H1 (cell line): ENCODE measurements at regions not wholly inside any gene's neighbourhood (a gene's known extent, or its start where the extent isn't known, plus 50 kb on each side); places are given as distances from the start of the nearest gene placed in this dataset.

Experiments used
- ASH2L ChIP-seq: fragments of 200-600, 300-600 bp; sonication (generic); IDR thresholded peaks from one replicate; pipeline ENCODE4 v1.7.1; 2017; ENCODE audit warnings: low read length
- CEBPB ChIP-seq: IDR thresholded peaks from 2 replicates; pipeline ENCODE4 v1.6.1; 2012; ENCODE audit warnings: low read depth, low read length
- EGR1 ChIP-seq: IDR thresholded peaks from 2 replicates; pipeline ENCODE4 v1.6.1; 2011; ENCODE audit warnings: low read depth, low read length, borderline replicate concordance
- EZH2 ChIP-seq: fragments of 200-600 bp; sonication (generic); IDR thresholded peaks from 2 replicates; pipeline ENCODE4 v1.7.1; 2012; ENCODE audit warnings: low read depth, mild to moderate bottlenecking, moderate library complexity, low read length, inconsistent platforms; ENCODE audit not compliant: severe bottlenecking
- POLR2AphosphoS5 ChIP-seq: IDR thresholded peaks from 2 replicates; pipeline ENCODE4 v1.6.1; 2011; ENCODE audit warnings: low read depth, low read length
- SP2 ChIP-seq: IDR thresholded peaks from 2 replicates; pipeline ENCODE4 v1.6.1; 2012; ENCODE audit warnings: mild to moderate bottlenecking, low read length, inconsistent platforms
- SP4 ChIP-seq: IDR thresholded peaks from 2 replicates; pipeline ENCODE4 v1.6.1; 2012; ENCODE audit warnings: low read length, inconsistent platforms
- TF ChIP-seq, protein P1 (sequence below), 3 experiments: IDR thresholded peaks; 1 replicate in 2 of 3; 2 replicates in 1 of 3; pipeline versions ENCODE4 v1.5.1 to v1.6.1; 2011; ENCODE audit warnings: low read length in 3 of 3, mild to moderate bottlenecking in 3 of 3, inconsistent platforms in 2 of 3, low read depth in 1 of 3, moderate library complexity in 1 of 3; ENCODE audit not compliant: insufficient read depth in 1 of 3; ENCODE audit errors: control extremely low read depth in 1 of 3
- TF ChIP-seq, protein P2 (sequence below): fragments of 300-600 bp; sonication (generic); IDR thresholded peaks from 2 replicates; pipeline ENCODE4 v1.7.1; 2012; ENCODE audit warnings: low read length, moderate library complexity, mild to moderate bottlenecking, inconsistent platforms; ENCODE audit not compliant: insufficient replicate concordance

DNA sequence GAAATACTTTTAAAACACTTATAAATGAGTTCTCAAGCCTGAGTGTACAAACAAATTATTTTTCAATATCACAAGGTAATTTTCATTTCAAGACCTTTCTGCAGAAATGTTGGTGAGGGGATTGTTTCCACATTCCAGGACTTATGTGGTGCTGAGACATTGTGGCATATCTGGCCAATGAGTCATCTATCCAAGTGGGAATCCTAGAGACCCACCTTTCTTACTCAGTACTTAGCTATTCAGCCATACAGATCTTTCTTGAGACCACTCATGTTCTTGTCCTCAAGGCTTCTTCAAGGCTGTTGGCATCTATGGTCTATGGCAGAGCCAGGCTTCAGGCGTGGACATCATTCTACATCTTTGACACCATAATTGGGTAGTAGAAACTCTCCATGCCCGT is 225.4 kb downstream of the DKK1 start:
- TF ChIP-seq, protein P1, sequence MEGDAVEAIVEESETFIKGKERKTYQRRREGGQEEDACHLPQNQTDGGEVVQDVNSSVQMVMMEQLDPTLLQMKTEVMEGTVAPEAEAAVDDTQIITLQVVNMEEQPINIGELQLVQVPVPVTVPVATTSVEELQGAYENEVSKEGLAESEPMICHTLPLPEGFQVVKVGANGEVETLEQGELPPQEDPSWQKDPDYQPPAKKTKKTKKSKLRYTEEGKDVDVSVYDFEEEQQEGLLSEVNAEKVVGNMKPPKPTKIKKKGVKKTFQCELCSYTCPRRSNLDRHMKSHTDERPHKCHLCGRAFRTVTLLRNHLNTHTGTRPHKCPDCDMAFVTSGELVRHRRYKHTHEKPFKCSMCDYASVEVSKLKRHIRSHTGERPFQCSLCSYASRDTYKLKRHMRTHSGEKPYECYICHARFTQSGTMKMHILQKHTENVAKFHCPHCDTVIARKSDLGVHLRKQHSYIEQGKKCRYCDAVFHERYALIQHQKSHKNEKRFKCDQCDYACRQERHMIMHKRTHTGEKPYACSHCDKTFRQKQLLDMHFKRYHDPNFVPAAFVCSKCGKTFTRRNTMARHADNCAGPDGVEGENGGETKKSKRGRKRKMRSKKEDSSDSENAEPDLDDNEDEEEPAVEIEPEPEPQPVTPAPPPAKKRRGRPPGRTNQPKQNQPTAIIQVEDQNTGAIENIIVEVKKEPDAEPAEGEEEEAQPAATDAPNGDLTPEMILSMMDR (IDR thresholded peaks at IDR 0.05; ENCODE audit: control extremely low read depth in 1 of 3, insufficient read depth in 1 of 3, low read depth in 1 of 3, low read length in 3 of 3): no peak
- TF ChIP-seq EGR1 (no peak), EZH2 (no peak), ASH2L (no peak), POLR2AphosphoS5 (no peak), SP4 (no peak), SP2 (no peak), CEBPB (no peak)
- TF ChIP-seq, protein P2, sequence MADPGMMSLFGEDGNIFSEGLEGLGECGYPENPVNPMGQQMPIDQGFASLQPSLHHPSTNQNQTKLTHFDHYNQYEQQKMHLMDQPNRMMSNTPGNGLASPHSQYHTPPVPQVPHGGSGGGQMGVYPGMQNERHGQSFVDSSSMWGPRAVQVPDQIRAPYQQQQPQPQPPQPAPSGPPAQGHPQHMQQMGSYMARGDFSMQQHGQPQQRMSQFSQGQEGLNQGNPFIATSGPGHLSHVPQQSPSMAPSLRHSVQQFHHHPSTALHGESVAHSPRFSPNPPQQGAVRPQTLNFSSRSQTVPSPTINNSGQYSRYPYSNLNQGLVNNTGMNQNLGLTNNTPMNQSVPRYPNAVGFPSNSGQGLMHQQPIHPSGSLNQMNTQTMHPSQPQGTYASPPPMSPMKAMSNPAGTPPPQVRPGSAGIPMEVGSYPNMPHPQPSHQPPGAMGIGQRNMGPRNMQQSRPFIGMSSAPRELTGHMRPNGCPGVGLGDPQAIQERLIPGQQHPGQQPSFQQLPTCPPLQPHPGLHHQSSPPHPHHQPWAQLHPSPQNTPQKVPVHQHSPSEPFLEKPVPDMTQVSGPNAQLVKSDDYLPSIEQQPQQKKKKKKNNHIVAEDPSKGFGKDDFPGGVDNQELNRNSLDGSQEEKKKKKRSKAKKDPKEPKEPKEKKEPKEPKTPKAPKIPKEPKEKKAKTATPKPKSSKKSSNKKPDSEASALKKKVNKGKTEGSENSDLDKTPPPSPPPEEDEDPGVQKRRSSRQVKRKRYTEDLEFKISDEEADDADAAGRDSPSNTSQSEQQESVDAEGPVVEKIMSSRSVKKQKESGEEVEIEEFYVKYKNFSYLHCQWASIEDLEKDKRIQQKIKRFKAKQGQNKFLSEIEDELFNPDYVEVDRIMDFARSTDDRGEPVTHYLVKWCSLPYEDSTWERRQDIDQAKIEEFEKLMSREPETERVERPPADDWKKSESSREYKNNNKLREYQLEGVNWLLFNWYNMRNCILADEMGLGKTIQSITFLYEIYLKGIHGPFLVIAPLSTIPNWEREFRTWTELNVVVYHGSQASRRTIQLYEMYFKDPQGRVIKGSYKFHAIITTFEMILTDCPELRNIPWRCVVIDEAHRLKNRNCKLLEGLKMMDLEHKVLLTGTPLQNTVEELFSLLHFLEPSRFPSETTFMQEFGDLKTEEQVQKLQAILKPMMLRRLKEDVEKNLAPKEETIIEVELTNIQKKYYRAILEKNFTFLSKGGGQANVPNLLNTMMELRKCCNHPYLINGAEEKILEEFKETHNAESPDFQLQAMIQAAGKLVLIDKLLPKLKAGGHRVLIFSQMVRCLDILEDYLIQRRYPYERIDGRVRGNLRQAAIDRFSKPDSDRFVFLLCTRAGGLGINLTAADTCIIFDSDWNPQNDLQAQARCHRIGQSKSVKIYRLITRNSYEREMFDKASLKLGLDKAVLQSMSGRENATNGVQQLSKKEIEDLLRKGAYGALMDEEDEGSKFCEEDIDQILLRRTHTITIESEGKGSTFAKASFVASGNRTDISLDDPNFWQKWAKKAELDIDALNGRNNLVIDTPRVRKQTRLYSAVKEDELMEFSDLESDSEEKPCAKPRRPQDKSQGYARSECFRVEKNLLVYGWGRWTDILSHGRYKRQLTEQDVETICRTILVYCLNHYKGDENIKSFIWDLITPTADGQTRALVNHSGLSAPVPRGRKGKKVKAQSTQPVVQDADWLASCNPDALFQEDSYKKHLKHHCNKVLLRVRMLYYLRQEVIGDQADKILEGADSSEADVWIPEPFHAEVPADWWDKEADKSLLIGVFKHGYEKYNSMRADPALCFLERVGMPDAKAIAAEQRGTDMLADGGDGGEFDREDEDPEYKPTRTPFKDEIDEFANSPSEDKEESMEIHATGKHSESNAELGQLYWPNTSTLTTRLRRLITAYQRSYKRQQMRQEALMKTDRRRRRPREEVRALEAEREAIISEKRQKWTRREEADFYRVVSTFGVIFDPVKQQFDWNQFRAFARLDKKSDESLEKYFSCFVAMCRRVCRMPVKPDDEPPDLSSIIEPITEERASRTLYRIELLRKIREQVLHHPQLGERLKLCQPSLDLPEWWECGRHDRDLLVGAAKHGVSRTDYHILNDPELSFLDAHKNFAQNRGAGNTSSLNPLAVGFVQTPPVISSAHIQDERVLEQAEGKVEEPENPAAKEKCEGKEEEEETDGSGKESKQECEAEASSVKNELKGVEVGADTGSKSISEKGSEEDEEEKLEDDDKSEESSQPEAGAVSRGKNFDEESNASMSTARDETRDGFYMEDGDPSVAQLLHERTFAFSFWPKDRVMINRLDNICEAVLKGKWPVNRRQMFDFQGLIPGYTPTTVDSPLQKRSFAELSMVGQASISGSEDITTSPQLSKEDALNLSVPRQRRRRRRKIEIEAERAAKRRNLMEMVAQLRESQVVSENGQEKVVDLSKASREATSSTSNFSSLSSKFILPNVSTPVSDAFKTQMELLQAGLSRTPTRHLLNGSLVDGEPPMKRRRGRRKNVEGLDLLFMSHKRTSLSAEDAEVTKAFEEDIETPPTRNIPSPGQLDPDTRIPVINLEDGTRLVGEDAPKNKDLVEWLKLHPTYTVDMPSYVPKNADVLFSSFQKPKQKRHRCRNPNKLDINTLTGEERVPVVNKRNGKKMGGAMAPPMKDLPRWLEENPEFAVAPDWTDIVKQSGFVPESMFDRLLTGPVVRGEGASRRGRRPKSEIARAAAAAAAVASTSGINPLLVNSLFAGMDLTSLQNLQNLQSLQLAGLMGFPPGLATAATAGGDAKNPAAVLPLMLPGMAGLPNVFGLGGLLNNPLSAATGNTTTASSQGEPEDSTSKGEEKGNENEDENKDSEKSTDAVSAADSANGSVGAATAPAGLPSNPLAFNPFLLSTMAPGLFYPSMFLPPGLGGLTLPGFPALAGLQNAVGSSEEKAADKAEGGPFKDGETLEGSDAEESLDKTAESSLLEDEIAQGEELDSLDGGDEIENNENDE: no peak
